Activated CD4-positive, alpha-beta T cell treated with anti-CD3 and anti-CD28 coated beads, Interleukin-2, amount 50 U/mL, for 16 hours (primary cell): ENCODE measurements at regions not wholly inside any gene's neighbourhood (a gene's known extent, or its start where the extent isn't known, plus 50 kb on each side); places are given as distances from the start of the nearest gene placed in this dataset.

Experiments
- DNase-seq: peaks from one replicate; pipeline ENCODE4 v3.0.0-alpha.2; 2020

DNA sequence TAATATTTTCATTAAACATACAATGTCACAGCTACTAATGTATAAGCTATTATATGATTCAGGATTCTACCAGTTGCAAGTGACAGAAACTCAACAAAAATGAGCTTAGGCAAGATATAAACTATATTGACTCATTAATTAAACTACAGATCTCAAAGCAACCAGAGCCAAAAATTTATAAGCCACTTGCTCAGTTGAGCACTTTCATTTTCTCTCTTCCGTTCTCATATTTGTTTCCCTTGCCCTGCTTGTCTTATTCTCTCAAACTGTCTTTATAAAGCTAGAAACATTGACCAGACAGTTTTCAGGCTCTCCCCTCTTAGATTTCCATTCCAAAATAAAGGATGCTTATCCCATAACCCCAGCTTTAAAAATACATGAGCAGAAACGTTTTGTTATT lies 60.2 kb upstream of the DGKB start:
- DNase-seq: no peak

- no peak for DNase-seq
Observed at GRCh38 chr7:14960721-14961120, 58.2 kb upstream of the DGKB start.

DNA sequence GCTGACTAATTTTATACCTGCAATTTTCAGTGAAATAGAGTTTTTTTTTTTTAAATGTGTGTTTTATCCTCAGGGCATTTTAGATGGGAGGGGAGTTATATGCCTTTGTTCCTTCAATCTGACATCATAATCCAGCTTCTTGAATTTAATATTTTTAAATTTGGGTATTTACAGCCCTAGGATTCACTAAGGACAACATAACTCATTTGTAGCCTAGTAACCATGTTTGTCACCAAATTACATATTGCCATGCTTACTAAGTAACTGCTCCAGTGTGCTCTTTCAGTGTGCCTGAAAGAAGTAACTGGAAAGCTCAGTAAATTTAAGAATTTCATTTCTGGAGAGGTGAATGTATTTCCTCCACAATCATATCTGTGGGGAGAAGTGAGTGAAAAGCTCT lies 56.8 kb upstream of the DGKB start:
- DNase-seq: no peak

DNA sequence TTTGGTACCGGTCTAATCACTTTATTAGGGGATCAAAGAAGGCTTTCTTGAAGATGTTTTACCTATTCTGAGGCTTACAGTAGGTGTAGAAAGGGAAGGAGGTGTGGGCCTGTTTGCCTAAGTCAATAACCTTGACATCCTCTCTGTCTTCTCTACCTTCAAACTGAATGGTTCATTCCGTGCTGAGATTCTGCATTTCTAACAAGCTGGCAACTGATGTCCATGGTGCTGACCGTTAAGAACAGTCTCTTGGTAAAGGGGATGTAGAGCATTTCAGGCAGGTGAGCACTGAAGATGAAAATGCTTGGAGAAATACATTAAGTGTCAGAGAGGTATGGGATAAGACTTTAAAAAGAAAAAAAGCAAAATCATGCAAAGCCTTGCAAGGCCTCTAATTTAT lies 51.5 kb upstream of the DGKB start:
- DNase-seq: no peak
